ENCODE measurements at regions not wholly inside any gene's neighbourhood (a gene's known extent, or its start where the extent isn't known, plus 50 kb on each side); places are given as distances from the start of the nearest gene placed in this dataset.

DNA sequence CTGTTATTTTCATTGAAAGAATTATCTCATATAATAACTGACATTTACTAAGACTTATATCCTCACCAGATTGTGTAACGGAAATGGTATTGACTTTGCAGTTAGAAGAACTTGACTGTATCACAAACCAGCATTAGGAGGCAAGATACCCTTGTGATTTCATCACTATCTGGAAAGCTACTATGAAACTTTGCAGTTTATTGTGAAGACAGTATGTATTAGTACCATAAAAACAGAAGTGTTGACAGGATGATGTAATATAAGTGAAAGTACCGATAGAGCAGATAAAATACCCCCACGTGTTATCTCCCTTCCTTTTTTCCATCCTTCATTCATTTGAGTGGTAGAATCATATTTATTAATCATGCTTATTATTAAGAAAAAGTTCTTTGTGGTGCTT, 365.7 kb upstream of the KLHL1 start:
- no peak for TF ChIP-seq JUN (IDR thresholded peaks at IDR 0.05)
- TF ChIP-seq, protein P1, sequence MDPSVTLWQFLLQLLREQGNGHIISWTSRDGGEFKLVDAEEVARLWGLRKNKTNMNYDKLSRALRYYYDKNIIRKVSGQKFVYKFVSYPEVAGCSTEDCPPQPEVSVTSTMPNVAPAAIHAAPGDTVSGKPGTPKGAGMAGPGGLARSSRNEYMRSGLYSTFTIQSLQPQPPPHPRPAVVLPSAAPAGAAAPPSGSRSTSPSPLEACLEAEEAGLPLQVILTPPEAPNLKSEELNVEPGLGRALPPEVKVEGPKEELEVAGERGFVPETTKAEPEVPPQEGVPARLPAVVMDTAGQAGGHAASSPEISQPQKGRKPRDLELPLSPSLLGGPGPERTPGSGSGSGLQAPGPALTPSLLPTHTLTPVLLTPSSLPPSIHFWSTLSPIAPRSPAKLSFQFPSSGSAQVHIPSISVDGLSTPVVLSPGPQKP (IDR thresholded peaks at IDR 0.05; ENCODE audit: low read depth, low read length) = no peak
- TF ChIP-seq CHD4 (IDR thresholded peaks at IDR 0.05; ENCODE audit: borderline replicate concordance) = no peak
- TF ChIP-seq, protein P2, sequence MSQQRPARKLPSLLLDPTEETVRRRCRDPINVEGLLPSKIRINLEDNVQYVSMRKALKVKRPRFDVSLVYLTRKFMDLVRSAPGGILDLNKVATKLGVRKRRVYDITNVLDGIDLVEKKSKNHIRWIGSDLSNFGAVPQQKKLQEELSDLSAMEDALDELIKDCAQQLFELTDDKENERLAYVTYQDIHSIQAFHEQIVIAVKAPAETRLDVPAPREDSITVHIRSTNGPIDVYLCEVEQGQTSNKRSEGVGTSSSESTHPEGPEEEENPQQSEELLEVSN (IDR thresholded peaks at IDR 0.05; ENCODE audit: borderline replicate concordance, low read depth) = no peak
- TF ChIP-seq TP53 (CRISPR knock-in tag; IDR thresholded peaks at IDR 0.05) = no peak
- TF ChIP-seq GATA3 (IDR thresholded peaks at IDR 0.05; ENCODE audit: borderline replicate concordance) = no peak
- TF ChIP-seq RNF2 (IDR thresholded peaks at IDR 0.05; ENCODE audit: borderline replicate concordance, low read depth) = no peak
- TF ChIP-seq, protein P3, sequence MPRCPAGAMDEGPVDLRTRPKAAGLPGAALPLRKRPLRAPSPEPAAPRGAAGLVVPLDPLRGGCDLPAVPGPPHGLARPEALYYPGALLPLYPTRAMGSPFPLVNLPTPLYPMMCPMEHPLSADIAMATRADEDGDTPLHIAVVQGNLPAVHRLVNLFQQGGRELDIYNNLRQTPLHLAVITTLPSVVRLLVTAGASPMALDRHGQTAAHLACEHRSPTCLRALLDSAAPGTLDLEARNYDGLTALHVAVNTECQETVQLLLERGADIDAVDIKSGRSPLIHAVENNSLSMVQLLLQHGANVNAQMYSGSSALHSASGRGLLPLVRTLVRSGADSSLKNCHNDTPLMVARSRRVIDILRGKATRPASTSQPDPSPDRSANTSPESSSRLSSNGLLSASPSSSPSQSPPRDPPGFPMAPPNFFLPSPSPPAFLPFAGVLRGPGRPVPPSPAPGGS (IDR thresholded peaks at IDR 0.05) = no peak
- no peak for TF ChIP-seq KDM5A (IDR thresholded peaks at IDR 0.05)
- no peak for TF ChIP-seq MAZ (IDR thresholded peaks at IDR 0.05; ENCODE audit: borderline replicate concordance, low read depth, low read length)
- TF ChIP-seq PHF8 (IDR thresholded peaks at IDR 0.05; ENCODE audit: borderline replicate concordance, low read depth) = no peak
- TF ChIP-seq MYC (IDR thresholded peaks at IDR 0.05; ENCODE audit: borderline replicate concordance, low read length) = no peak
- TF ChIP-seq RFX5 (IDR thresholded peaks at IDR 0.05) = no peak
- no peak for TF ChIP-seq POLR2AphosphoS2 (conservative IDR thresholded peaks at IDR 0.05; ENCODE audit: low read length)
- Histone ChIP-seq H3K27ac (no peak overlapping the region), H3K9me3 (no peaks in the 10 kb centered on the region), H3K4me3 (no peak overlapping the region), H3K4me2 (no peak overlapping the region), H3K4me1 (no peaks in the 10 kb centered on the region)
- ATAC-seq = no peak
- no peak for DNase-seq (ENCODE audit: low read depth in 1 of 2, low spot score in 1 of 2)
- ChIA-PET CTCF (no interaction called here), POLR2A (no interaction called here)
- no peak for FAIRE-seq
- 35% methylated on average over 3 of the region's 3 CpGs for WGBS (ENCODE audit: missing lambda C conversion rate)

DNA sequence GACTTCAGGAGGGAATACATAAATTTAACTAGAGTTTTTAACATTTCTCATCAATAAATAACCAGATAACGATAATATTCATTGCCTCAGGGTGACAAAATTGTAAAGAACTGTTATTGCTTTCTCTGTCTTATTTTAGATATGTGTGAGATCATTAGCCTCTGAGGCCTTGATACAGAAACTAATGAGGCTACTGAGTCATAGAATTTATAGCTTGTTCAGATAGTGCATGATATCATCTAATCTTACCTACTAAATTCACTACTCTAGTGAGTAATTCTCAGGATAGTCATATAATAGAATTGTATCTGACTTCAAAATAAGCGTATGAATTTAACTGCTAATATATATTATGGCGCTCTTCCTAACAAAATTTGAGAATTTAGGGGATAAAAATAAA, 360.8 kb upstream of the KLHL1 start:
- Histone ChIP-seq H3K27ac (no peak overlapping the region), H3K4me1 (no peaks in the 10 kb centered on the region), H3K4me2 (no peak overlapping the region), H3K4me3 (no peak overlapping the region), H3K9me3 (no peaks in the 10 kb centered on the region)
- TF ChIP-seq KDM5A (IDR thresholded peaks at IDR 0.05) (no peak), HOXB13 (CRISPR knock-in tag; IDR thresholded peaks at IDR 0.05; ENCODE audit: low read depth) (no peak), PHF8 (IDR thresholded peaks at IDR 0.05; ENCODE audit: borderline replicate concordance, low read depth) (no peak), JUNB (IDR thresholded peaks at IDR 0.05) (no peak), EHF (CRISPR knock-in tag; IDR thresholded peaks at IDR 0.05) (no peak), FOSL2 (IDR thresholded peaks at IDR 0.05) (no peak), FOSL2 (CRISPR knock-in tag; IDR thresholded peaks at IDR 0.05) (no peak), RFX5 (IDR thresholded peaks at IDR 0.05) (no peak), RCOR1 (IDR thresholded peaks at IDR 0.05; ENCODE audit: low read depth, low read length) (no peak), RAD21 (conservative IDR thresholded peaks at IDR 0.05 in 1 of 2, IDR thresholded peaks at IDR 0.05 in 1 of 2) (no peak), CHD2 (IDR thresholded peaks at IDR 0.05; ENCODE audit: low read length, partially characterized antibody) (no peak), ZC3H11A (IDR thresholded peaks at IDR 0.05) (no peak), FOXS1 (CRISPR knock-in tag; IDR thresholded peaks at IDR 0.05) (no peak), POLR2AphosphoS2 (conservative IDR thresholded peaks at IDR 0.05; ENCODE audit: low read length) (no peak), KDM1A (IDR thresholded peaks at IDR 0.05; ENCODE audit: low read depth) (no peak), NPAS2 (CRISPR knock-in tag; IDR thresholded peaks at IDR 0.05; ENCODE audit: borderline replicate concordance) (no peak), HDAC2 (IDR thresholded peaks at IDR 0.05) (no peak), SMC3 (IDR thresholded peaks at IDR 0.05) (no peak)
- TF ChIP-seq, protein P4, sequence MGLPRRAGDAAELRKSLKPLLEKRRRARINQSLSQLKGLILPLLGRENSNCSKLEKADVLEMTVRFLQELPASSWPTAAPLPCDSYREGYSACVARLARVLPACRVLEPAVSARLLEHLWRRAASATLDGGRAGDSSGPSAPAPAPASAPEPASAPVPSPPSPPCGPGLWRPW (IDR thresholded peaks at IDR 0.05) = no peak
- TF ChIP-seq, protein P5, sequence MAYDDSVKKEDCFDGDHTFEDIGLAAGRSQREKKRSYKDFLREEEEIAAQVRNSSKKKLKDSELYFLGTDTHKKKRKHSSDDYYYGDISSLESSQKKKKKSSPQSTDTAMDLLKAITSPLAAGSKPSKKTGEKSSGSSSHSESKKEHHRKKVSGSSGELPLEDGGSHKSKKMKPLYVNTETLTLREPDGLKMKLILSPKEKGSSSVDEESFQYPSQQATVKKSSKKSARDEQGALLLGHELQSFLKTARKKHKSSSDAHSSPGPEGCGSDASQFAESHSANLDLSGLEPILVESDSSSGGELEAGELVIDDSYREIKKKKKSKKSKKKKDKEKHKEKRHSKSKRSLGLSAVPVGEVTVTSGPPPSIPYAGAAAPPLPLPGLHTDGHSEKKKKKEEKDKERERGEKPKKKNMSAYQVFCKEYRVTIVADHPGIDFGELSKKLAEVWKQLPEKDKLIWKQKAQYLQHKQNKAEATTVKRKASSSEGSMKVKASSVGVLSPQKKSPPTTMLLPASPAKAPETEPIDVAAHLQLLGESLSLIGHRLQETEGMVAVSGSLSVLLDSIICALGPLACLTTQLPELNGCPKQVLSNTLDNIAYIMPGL (CRISPR knock-in tag; IDR thresholded peaks at IDR 0.05; ENCODE audit: borderline replicate concordance) = no peak
- TF ChIP-seq, protein P6, sequence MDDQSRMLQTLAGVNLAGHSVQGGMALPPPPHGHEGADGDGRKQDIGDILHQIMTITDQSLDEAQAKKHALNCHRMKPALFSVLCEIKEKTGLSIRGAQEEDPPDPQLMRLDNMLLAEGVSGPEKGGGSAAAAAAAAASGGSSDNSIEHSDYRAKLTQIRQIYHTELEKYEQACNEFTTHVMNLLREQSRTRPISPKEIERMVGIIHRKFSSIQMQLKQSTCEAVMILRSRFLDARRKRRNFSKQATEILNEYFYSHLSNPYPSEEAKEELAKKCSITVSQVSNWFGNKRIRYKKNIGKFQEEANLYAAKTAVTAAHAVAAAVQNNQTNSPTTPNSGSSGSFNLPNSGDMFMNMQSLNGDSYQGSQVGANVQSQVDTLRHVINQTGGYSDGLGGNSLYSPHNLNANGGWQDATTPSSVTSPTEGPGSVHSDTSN (IDR thresholded peaks at IDR 0.05) = no peak
- POLR2A ChIA-PET = no interaction called here
- FAIRE-seq (no peak), DNase-seq (ENCODE audit: low read depth in 1 of 2, low spot score in 1 of 2) (no peak), ATAC-seq (no peak)
- CTCF ChIA-PET = no interaction called here
- whole genome bisulfite sequencing (ENCODE audit: missing lambda C conversion rate) = 59% methylated on average over 3 of the region's 3 CpGs
